Transverse colon (tissue), 4 donors: ENCODE measurements at regions not wholly inside any gene's neighbourhood (a gene's known extent, or its start where the extent isn't known, plus 50 kb on each side); places are given as distances from the start of the nearest gene placed in this dataset.

Source experiments
- CTCF ChIP-seq, 5 experiments: fragments of 200-600 bp in 3 of 5; fragments of 450-650 bp in 2 of 5; sonication (generic) in 3 of 5; IDR thresholded peaks; 1 replicate in 2 of 5; 2 replicates in 3 of 5; pipeline ENCODE4 v1.5.1; 2016 to 2017; ENCODE audit warnings: antibody characterized with exemption in 5 of 5, inconsistent platforms in 3 of 5, mild to moderate bottlenecking in 2 of 5, moderate library complexity in 1 of 5
- EP300 ChIP-seq: sonication (generic); formaldehyde crosslinking; IDR thresholded peaks from one replicate; pipeline ENCODE4 v1.6.1; 2017; ENCODE audit warnings: antibody characterized with exemption, low read depth
- POLR2A ChIP-seq: fragments of 450-650 bp; IDR thresholded peaks from one replicate; pipeline ENCODE4 v1.6.1; 2016; ENCODE audit warnings: antibody characterized with exemption, mild to moderate bottlenecking, moderate library complexity
- POLR2AphosphoS5 ChIP-seq, 3 donors: sonication (generic); formaldehyde crosslinking; IDR thresholded peaks; one replicate each; pipeline ENCODE4 v1.6.1; 2016; ENCODE audit warnings: antibody characterized with exemption in 3 of 3

GRCh38 chr13:31595563-31595962 lies 143.8 kb upstream of the RXFP2 start:
- TF ChIP-seq CTCF (IDR thresholded peaks at IDR 0.05) (no peak), POLR2A (no peak), POLR2AphosphoS5 (IDR thresholded peaks at IDR 0.05) (no peak), EP300 (no peak)
